CD8-positive, alpha-beta memory T cell (primary cell): ENCODE measurements at regions not wholly inside any gene's neighbourhood (a gene's known extent, or its start where the extent isn't known, plus 50 kb on each side); places are given as distances from the start of the nearest gene placed in this dataset.

Experiments
- CTCF ChIA-PET: fragments of 350-600 bp; sonication (Branson Sonifier 250); formaldehyde crosslinking; loops from one replicate; lab custom pipeline; 2021; ENCODE audit warnings: antibody characterized with exemption; lab: Charles Lee
- POLR2A ChIA-PET: fragments of 350-600 bp; sonication (Branson Sonifier 250); formaldehyde crosslinking; loops from one replicate; lab custom pipeline; 2021; ENCODE audit warnings: antibody characterized with exemption; lab: Charles Lee
- DNase-seq, 5 donors: peaks; one replicate each; pipeline versions ENCODE4 v3.0.0 to v3.0.0-alpha.2; 2020 to 2022; ENCODE audit warnings: mixed read lengths in 1 of 5
- H3K27ac ChIP-seq: one replicate; pipeline ENCODE4 v1.7.0; 2013; ENCODE audit warnings: low read depth, mild to moderate bottlenecking, low read length, moderate library complexity
- H3K27me3 ChIP-seq: 2 replicates; pipeline ENCODE4 v1.7.0; 2013; ENCODE audit warnings: low read length, mild to moderate bottlenecking; ENCODE audit not compliant: insufficient read depth, poor library complexity, severe bottlenecking
- H3K36me3 ChIP-seq: 2 replicates; pipeline ENCODE4 v1.7.0; 2013; ENCODE audit warnings: mild to moderate bottlenecking, low read length, moderate library complexity; ENCODE audit not compliant: insufficient read depth
- H3K4me1 ChIP-seq: 2 replicates; pipeline ENCODE4 v1.7.0; 2013; ENCODE audit warnings: mild to moderate bottlenecking, low read length, moderate library complexity; ENCODE audit not compliant: insufficient read depth
- H3K4me3 ChIP-seq: 2 replicates; pipeline ENCODE4 v1.7.0; 2013; ENCODE audit warnings: mild to moderate bottlenecking, low read length
- H3K9me3 ChIP-seq: 2 replicates; pipeline ENCODE4 v1.7.0; 2013; ENCODE audit warnings: mild to moderate bottlenecking, low read length
- H3K27ac Mint-ChIP-seq, 8 donors: one replicate each; pipeline ENCODE4 v1.8.0; 2020 to 2021; ENCODE audit warnings: mixed read lengths in 8 of 8, mild to moderate bottlenecking in 6 of 8, inconsistent platforms in 3 of 8, moderate library complexity in 3 of 8
- H3K27me3 Mint-ChIP-seq, 2 donors: one replicate each; pipeline ENCODE4 v1.8.0; 2020 to 2021; ENCODE audit warnings: mixed read lengths in 2 of 2, mild to moderate bottlenecking in 1 of 2, moderate library complexity in 1 of 2
- H3K36me3 Mint-ChIP-seq, 3 donors: one replicate each; pipeline ENCODE4 v1.8.0; 2020 to 2021; ENCODE audit warnings: mixed read lengths in 3 of 3, inconsistent platforms in 1 of 3, mild to moderate bottlenecking in 1 of 3
- H3K4me1 Mint-ChIP-seq, 3 donors: one replicate each; pipeline ENCODE4 v1.8.0; 2020 to 2021; ENCODE audit warnings: mixed read lengths in 3 of 3, inconsistent platforms in 1 of 3, mild to moderate bottlenecking in 1 of 3
- H3K4me3 Mint-ChIP-seq, 7 donors: one replicate each; pipeline ENCODE4 v1.8.0; 2020 to 2021; ENCODE audit warnings: mixed read lengths in 7 of 7, mild to moderate bottlenecking in 6 of 7, moderate library complexity in 4 of 7, inconsistent platforms in 2 of 7
- H3K9me3 Mint-ChIP-seq, 5 donors: one replicate each; pipeline ENCODE4 v1.8.0; 2020 to 2022; ENCODE audit warnings: mixed read lengths in 5 of 5, mild to moderate bottlenecking in 3 of 5, moderate library complexity in 2 of 5, inconsistent platforms in 1 of 5

DNA sequence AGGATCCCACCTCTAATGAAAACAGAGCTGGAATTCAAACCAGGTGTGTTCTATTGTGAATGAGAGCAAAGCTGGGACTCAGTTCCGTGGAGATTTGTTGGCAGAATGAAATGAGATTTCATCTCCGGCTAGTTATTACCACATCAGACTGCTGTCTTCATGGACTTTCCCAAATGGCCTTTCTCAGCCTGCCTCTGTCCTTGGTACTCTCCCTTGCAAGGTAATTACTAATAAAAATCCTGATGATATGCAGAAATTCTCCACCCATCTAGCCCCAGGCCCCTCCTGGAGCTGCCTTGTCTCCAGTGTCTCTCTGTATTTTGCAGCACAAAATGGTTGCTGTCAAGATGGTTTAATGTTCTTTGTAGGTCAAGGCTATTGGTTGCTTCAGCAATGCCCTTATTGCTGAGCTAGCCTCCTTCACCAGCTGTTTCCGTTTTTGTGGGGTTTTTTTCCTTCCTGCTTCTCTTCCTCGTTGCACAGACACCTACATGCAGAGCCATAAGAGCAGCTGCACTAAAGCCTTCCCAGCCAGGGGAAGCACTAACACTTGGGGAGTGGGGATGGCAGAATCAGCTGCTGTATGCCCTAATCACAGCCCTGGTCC lies 185.0 kb upstream of the GHITM start:
- Mint-ChIP-seq H3K9me3 (no peaks in the 10 kb centered on the region), H3K27me3 (peaks cover 2 to 5% of the 10 kb centered on the region in 2 donors), H3K36me3 (no peaks in the 10 kb centered on the region), H3K4me3 (no peak overlapping the region), H3K4me1 (peaks cover 3 to 20% (median 7%) of the 10 kb centered on the region in 3 donors), H3K27ac (no peak overlapping the region)
- POLR2A ChIA-PET = no interaction called here
- CTCF ChIA-PET = interaction anchor here (1.0 kb wide), 1 partner anchor 15 kb away, joined by 3 read pairs; no protein-coding TSS in a partner anchor
- no peak for DNase-seq
- no peaks in the 10 kb centered on the region for H3K4me1 ChIP-seq
- no peaks in the 10 kb centered on the region for H3K36me3 ChIP-seq
- no peak overlapping the region for H3K27ac ChIP-seq
- H3K4me3 ChIP-seq = no peak overlapping the region
- no peaks in the 10 kb centered on the region for H3K9me3 ChIP-seq
- no peaks in the 10 kb centered on the region for H3K27me3 ChIP-seq

DNA sequence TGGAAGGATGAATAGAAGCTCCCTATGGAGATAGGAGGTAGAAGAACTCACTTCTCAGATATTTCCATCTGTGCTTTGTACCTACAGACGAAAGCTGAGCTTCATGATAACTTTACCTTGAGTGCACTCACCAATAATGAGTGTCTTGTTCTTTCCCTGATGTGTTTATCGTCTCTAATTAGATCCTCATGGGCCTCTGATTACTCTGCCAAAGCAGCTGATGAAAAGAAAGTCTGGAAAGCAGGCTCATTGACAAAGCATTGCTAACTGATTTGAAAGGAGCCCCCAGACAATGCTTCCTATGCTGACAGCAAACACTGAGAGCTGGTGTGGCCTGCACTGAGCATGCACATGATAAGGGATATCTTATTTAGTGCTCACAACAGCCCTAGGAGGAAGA lies 183.9 kb upstream of the GHITM start:
- no peak overlapping the region for H3K4me3 Mint-ChIP-seq
- ChIA-PET POLR2A (no interaction called here), CTCF (no interaction called here)
- Histone ChIP-seq H3K9me3 (no peaks in the 10 kb centered on the region), H3K36me3 (no peaks in the 10 kb centered on the region), H3K27me3 (no peaks in the 10 kb centered on the region), H3K27ac (no peak overlapping the region), H3K4me1 (no peaks in the 10 kb centered on the region), H3K4me3 (no peak overlapping the region)
- H3K4me1 Mint-ChIP-seq = peaks cover 6 to 26% (median 13%) of the 10 kb centered on the region in 3 donors
- H3K27ac Mint-ChIP-seq = no peak overlapping the region
- peaks cover 2 to 5% of the 10 kb centered on the region in 2 donors for H3K27me3 Mint-ChIP-seq
- no peaks in the 10 kb centered on the region for H3K9me3 Mint-ChIP-seq
- no peaks in the 10 kb centered on the region for H3K36me3 Mint-ChIP-seq
- no peak for DNase-seq

GRCh38 chr10:83957168-83957947 lies 182.0 kb upstream of the GHITM start:
- ChIA-PET POLR2A (no interaction called here), CTCF (no interaction called here)
- H3K27ac ChIP-seq = no peak overlapping the region
- Mint-ChIP-seq H3K9me3 (no peaks in the 10 kb centered on the region), H3K27ac (peak overlapping the region in 1 of 8 donors; percentile 47), H3K27me3 (peaks cover 2 to 5% of the 10 kb centered on the region in 2 donors), H3K36me3 (no peaks in the 10 kb centered on the region), H3K4me1 (peaks cover 6 to 26% (median 13%) of the 10 kb centered on the region in 3 donors), H3K4me3 (no peak overlapping the region)
- H3K36me3 ChIP-seq = no peaks in the 10 kb centered on the region
- no peak for DNase-seq
- H3K4me3 ChIP-seq = no peak overlapping the region
- no peaks in the 10 kb centered on the region for H3K4me1 ChIP-seq
- H3K27me3 ChIP-seq = no peaks in the 10 kb centered on the region
- H3K9me3 ChIP-seq = no peaks in the 10 kb centered on the region

DNA sequence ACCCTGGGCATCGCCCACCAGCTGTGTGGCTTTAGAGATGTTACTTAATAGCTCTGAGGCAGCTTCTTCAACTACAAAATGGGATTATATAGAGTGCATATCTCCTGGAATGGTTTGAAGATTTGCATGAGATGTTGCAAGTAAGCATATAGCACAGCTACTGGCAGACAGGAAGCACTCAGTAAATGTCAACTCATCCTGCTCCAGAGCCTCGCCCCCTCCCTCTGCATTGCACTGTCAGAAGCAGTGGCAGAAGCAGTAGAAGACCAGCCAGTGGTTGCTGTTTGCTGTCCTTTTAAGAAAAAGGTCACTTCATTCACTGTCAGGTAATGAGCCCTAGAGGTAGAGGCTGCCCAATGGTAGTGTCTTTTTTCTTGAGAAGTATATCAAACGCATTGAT lies 180.0 kb upstream of the GHITM start:
- DNase-seq = no peak
- Histone ChIP-seq H3K9me3 (no peaks in the 10 kb centered on the region), H3K4me3 (no peak overlapping the region), H3K27ac (no peak overlapping the region), H3K27me3 (no peaks in the 10 kb centered on the region), H3K4me1 (no peaks in the 10 kb centered on the region), H3K36me3 (no peaks in the 10 kb centered on the region)
- Mint-ChIP-seq H3K9me3 (no peaks in the 10 kb centered on the region), H3K4me3 (peak overlapping the region in 4 of 7 donors; percentile 1 to 34 (median 21)), H3K27ac (peak overlapping the region in 1 of 8 donors; percentile 65), H3K36me3 (no peaks in the 10 kb centered on the region), H3K27me3 (peaks cover 1 to 3% of the 10 kb centered on the region in 2 donors), H3K4me1 (peaks cover 5 to 19% (median 12%) of the 10 kb centered on the region in 3 donors)
- ChIA-PET POLR2A (no interaction called here), CTCF (no interaction called here)

- no peak for DNase-seq
- CTCF ChIA-PET = no interaction called here
Observed at GRCh38 chr10:83960125-83960524, 179.2 kb upstream of the GHITM start.

GRCh38 chr10:83961620-83962019 lies 177.7 kb upstream of the GHITM start:
- H3K9me3 ChIP-seq = no peaks in the 10 kb centered on the region
- no peak overlapping the region for H3K4me3 Mint-ChIP-seq
- ChIA-PET CTCF (no interaction called here), POLR2A (no interaction called here)
- DNase-seq = no peak
- H3K4me3 ChIP-seq = no peak overlapping the region
- H3K27ac Mint-ChIP-seq = no peak overlapping the region
- no peak overlapping the region for H3K27ac ChIP-seq
- H3K27me3 Mint-ChIP-seq = peaks cover 1 to 3% of the 10 kb centered on the region in 2 donors
- H3K36me3 Mint-ChIP-seq = no peaks in the 10 kb centered on the region
- H3K27me3 ChIP-seq = no peaks in the 10 kb centered on the region
- peaks cover 3 to 14% (median 8%) of the 10 kb centered on the region in 3 donors for H3K4me1 Mint-ChIP-seq
- no peaks in the 10 kb centered on the region for H3K4me1 ChIP-seq
- no peaks in the 10 kb centered on the region for H3K9me3 Mint-ChIP-seq
- H3K36me3 ChIP-seq = no peaks in the 10 kb centered on the region

More at GRCh38 chr10:83960125-83960524, 179.2 kb upstream of the GHITM start:
- H3K36me3 Mint-ChIP-seq = no peaks in the 10 kb centered on the region
- no peaks in the 10 kb centered on the region for H3K36me3 ChIP-seq
- no peaks in the 10 kb centered on the region for H3K4me1 ChIP-seq
- H3K9me3 ChIP-seq = no peaks in the 10 kb centered on the region
- POLR2A ChIA-PET = no interaction called here
- peak overlapping the region in 1 of 8 donors; percentile 47 for H3K27ac Mint-ChIP-seq
- H3K4me3 Mint-ChIP-seq = peak overlapping the region in 1 of 7 donors; percentile 3
- peaks cover 1 to 3% of the 10 kb centered on the region in 2 donors for H3K27me3 Mint-ChIP-seq
- H3K27ac ChIP-seq = no peak overlapping the region
- H3K27me3 ChIP-seq = no peaks in the 10 kb centered on the region
- no peak overlapping the region for H3K4me3 ChIP-seq
- peaks cover 3 to 14% (median 8%) of the 10 kb centered on the region in 3 donors for H3K4me1 Mint-ChIP-seq
- no peaks in the 10 kb centered on the region for H3K9me3 Mint-ChIP-seq

DNA sequence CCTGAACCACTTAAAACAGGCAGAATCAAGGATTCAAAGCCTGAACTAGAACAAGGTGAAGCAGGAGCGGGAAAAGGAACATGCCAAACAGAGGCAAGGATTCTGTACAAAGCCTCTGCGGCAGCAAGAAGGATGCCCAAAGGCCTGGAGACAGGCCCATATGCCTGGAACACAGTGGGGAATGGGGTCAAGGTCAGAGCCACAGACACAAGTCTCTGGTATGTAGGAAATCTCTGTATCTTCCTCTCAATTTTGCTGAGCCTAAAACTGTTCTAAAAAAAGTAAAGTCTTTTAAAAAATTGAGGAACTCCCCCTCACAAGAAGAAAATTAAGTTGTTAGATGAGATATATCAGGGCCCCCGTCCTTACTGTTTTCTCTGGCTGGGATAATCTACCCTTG lies 175.9 kb upstream of the GHITM start:
- POLR2A ChIA-PET = no interaction called here
- Histone ChIP-seq H3K36me3 (no peaks in the 10 kb centered on the region), H3K4me1 (no peaks in the 10 kb centered on the region), H3K27me3 (no peaks in the 10 kb centered on the region), H3K27ac (no peak overlapping the region), H3K4me3 (no peak overlapping the region), H3K9me3 (no peaks in the 10 kb centered on the region)
- Mint-ChIP-seq H3K4me1 (peaks cover 3 to 14% (median 6%) of the 10 kb centered on the region in 3 donors), H3K36me3 (no peaks in the 10 kb centered on the region), H3K27me3 (peaks cover 1 to 3% of the 10 kb centered on the region in 2 donors), H3K27ac (no peak overlapping the region), H3K9me3 (no peaks in the 10 kb centered on the region), H3K4me3 (no peak overlapping the region)
- CTCF ChIA-PET = no interaction called here
- DNase-seq = no peak

DNA sequence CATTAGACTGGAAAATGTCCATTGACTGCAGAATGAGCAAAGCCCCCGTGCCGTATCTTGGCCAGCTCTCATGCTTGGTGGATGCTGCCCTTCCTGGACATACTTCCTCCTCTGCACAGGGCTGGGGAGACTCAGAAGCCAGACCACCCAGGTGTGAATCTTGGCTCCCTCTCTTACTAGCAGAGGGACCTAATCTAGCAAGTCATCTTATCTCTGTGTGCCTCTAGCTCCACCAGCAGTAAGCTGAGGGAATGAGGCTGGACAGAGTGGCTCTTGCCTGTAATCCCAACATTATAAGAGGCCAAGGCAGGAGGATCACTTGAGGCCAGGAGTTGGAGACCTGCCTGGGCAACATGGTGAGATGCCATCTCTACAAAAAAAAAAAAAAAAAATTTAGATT lies 173.8 kb upstream of the GHITM start:
- Mint-ChIP-seq H3K4me1 (no peaks in the 10 kb centered on the region), H3K9me3 (peaks cover 0 to 2% (median 0%) of the 10 kb centered on the region in 5 donors), H3K4me3 (no peak overlapping the region), H3K27ac (no peak overlapping the region), H3K27me3 (peaks cover 1 to 3% of the 10 kb centered on the region in 2 donors), H3K36me3 (no peaks in the 10 kb centered on the region)
- H3K36me3 ChIP-seq = no peaks in the 10 kb centered on the region
- no peak for DNase-seq
- CTCF ChIA-PET = no interaction called here
- no peaks in the 10 kb centered on the region for H3K9me3 ChIP-seq
- POLR2A ChIA-PET = no interaction called here
- H3K4me3 ChIP-seq = no peak overlapping the region
- no peaks in the 10 kb centered on the region for H3K4me1 ChIP-seq
- H3K27ac ChIP-seq = no peak overlapping the region
- H3K27me3 ChIP-seq = no peaks in the 10 kb centered on the region
